ENCODE measurements at regions not wholly inside any gene's neighbourhood (a gene's known extent, or its start where the extent isn't known, plus 50 kb on each side); places are given as distances from the start of the nearest gene placed in this dataset.
A peak's percentile ranks its signal among the peaks of the same experiment; 100 is the strongest.
"Not testable (repeated sequence)": the region's sequence is repeated elsewhere in the genome, so short reads cannot be mapped to it uniquely, and the experiment has no call there.

DNA sequence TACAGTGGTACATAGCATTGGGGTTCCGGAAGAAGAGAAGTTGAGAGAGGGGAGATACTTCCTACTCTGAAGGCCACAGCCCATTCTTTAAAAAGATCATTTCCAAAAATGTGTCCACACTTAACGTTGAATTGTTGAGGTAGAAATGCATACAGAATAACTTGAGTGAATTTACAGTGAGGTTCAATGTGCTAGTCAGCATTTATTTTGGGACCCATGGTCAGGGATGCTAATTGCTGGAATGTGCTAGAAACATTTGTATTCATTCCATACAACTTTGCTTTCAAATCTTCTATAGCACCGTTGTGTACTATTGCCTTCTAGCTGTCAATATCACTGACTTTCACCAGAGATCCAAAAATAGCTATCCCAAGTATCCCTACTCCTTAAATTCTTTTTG is 325.9 kb downstream of the SATB2 start:
- no peak for DNase-seq (ENCODE audit: low read depth)

DNA sequence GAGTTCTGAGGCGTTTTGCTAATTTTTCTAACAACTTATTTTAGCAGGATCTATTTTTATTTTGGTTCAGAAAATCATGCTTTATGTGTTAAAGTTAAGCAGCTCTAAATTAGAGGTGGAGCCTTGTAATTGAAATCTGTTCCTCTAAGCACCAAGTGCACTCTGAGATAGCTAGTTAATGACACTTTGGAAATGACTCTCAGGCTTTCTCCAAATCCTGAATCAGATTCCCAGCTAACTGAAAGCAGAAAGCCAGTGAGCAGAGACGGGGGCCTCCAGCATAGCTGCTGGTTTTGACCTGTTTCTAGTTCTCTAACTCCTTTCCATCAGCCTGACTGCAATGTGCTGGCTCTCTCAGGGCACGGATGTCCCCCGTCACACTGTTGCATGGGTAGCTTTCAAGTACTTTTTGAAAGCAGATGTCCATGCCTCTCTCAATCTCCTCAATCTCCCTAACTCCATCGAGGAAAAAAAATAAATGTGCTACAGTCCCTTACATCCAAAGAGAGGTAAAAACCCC is 326.5 kb downstream of the SATB2 start:
- DNase-seq (ENCODE audit: low read depth), result no peak

GRCh38 chr2:199130501-199130900 is 327.2 kb downstream of the SATB2 start:
- no peak for DNase-seq (ENCODE audit: low read depth)

GRCh38 chr2:199128476-199129229 is 329.1 kb downstream of the SATB2 start:
- no peak for DNase-seq (ENCODE audit: low read depth)

GRCh38 chr2:199119796-199120195 is 337.9 kb downstream of the SATB2 start:
- DNase-seq (ENCODE audit: low read depth), result no peak

- no peak for DNase-seq (ENCODE audit: low read depth)
Measured at GRCh38 chr2:199118673-199119112, 339.0 kb downstream of the SATB2 start.

GRCh38 chr2:199115169-199115568 is 342.6 kb downstream of the SATB2 start:
- DNase-seq (ENCODE audit: low read depth), result no peak

DNA sequence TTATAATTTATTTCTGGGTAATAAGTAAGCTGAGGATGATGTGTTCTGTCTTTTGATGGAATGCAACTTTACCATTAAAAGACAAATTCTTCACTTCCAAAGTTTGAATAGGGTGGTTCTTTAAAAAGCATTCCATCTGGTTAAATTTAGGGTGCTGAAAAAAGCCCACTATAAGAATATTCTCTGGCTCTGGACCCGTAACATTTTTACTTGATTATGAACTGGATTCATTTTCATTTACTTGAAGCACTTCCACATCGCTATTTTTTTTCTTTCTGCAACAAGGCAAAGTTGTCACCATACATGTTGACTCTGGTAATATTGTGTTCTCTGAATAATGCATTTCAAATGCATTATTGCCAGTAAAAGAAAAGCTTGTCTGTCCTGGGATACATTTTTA is 344.6 kb downstream of the SATB2 start:
- no peak for DNase-seq (ENCODE audit: low read depth)

- DNase-seq (ENCODE audit: low read depth), result no peak
Measured at GRCh38 chr2:199111458-199111857, 346.3 kb downstream of the SATB2 start.

DNA sequence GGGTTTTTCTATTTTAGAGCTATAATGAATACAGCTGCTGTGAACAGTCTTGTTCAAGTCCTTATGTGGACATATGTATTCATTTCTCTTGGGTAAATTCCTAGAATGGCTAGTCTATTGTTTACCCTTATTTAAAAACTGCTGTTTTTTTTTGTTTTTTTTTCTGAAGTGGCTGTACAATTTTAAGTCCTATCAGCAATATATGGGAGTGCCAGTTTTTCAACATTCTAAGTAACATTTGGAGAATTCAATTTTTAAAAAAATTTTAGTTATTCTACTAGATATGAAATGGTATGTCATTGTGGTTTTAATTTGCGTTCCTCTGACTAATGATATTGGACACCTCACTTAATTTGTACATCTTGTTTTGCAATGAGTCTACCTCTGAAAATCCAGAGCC is 349.7 kb downstream of the SATB2 start:
- no peak for DNase-seq (ENCODE audit: low read depth)

- DNase-seq (ENCODE audit: low read depth), result no peak
Measured at GRCh38 chr2:199105826-199106225, 351.9 kb downstream of the SATB2 start.

DNA sequence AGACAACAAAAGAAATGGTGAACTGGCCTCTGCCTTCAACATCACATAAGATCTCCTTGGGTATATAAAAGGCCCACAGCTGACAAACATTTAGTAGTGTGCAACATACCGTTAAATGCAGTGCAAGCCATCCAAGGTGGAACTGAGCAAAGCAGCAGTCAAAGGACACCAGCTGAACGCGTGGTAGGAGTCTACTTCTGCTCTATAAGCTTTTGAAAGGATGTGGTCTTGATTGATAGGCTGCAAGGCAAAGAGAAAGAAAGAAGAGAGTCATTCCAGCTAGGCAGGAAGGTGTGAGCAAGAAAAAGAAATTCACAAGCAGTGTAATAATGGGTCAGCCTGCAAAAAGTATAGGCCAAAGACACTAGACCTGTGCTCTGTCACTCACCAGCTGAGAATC is 356.3 kb downstream of the SATB2 start:
- DNase-seq (ENCODE audit: low read depth), result no peak

DNA sequence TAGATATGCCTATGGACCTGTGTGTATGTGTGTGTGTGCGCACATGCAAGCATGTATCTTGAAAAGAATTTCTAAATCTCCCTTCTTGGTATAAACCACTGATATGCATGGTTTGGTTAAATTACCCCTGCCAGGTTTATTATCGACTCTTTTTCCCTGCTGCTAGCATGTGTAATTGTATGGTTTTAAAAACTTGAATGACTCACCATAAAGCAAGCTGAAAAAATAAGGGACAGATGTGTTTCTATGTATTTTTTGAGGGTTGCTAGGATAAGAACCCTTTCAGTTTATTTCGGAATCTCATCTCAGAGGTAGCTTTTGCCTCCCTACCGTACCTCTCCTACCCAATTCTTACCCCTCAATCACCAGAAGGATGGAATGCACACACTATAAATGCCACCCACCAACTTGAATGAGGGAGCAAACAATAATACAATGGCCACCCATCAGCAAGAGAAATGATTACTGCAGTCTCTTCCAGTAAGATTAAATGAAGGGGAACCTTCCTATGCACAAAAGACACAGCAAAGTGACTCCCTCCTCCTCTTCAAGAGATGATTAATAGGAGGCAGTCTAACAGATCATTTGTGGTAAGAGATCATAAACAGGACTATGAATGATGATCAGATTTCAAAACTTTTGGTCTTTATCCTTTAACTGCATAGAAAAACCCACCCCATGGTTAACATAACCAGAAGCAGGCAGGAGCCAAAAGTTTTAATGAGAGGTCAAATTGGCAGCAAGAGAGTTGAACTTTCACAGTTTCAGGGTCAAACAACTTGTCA is 357.2 kb downstream of the SATB2 start:
- peak; percentile 28 for DNase-seq (ENCODE audit: low read depth)

DNA sequence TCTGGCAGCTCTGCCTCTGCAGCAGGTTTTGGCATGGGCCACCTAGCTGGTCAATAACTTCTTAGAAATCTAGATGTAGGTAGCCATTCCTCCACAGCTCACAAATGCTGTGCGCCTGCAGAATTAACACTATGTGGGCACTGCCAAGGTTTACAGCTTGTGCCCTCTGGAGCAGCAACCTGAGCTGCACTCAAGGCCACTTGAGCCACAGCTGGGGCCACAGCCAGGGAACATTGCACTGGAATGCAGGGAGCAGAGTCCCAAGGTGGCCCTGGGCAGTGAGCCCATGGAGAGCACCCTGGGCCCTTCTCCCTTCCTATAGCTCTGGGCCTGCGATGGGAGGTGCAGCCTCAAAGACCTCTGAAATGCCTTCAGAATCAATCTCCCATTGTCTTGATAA is 365.3 kb downstream of the SATB2 start:
- DNase-seq (ENCODE audit: low read depth), result no peak

- no peak for DNase-seq (ENCODE audit: low read depth)
Measured at GRCh38 chr2:199085261-199085660, 372.5 kb downstream of the SATB2 start.

GRCh38 chr2:199070322-199070949 is 387.3 kb downstream of the SATB2 start:
- no peak for DNase-seq (ENCODE audit: low read depth)

DNA sequence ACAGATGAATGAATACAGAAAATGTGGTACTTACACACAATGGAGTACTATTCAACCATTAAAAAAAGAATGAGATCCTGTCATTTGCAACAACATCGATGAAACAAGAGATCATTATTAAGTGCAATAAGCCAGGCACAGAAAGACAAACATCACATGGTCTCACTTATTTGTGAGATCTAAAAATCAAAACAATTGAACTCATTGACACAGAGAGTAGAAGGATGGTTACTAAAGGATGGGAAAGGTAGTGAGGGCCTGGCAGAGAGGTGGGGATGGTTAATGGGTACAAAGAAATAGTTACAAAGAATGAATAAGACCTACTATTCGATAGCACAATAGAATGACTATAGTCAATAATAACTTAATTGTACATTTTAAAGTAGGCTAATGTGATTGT is 393.5 kb downstream of the SATB2 start:
- DNase-seq (ENCODE audit: low read depth), result no peak

DNA sequence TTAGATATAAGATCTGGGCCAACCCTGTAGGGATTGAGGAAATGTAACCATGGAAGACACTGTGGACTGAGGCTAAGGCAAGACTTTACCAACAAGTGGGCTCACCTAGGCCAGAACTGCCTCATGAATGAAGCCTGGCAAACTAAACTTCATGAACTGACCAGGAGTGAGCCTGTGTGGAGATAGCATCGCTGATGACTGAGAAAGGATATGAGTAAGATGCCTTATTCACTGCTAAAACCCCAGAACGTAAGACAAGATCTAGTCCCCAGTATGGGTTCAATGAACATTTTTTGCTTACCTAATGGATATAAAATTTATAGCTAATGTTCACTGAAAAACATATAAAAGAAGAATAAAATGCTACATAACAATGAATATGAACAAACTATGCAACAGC is 399.8 kb downstream of the SATB2 start:
- DNase-seq (ENCODE audit: low read depth), result no peak

GRCh38 chr2:199055336-199055735 is 402.4 kb downstream of the SATB2 start:
- DNase-seq (ENCODE audit: low read depth), result no peak

GRCh38 chr2:199042660-199043379 is 414.9 kb downstream of the SATB2 start:
- DNase-seq (ENCODE audit: low read depth), result no peak

DNA sequence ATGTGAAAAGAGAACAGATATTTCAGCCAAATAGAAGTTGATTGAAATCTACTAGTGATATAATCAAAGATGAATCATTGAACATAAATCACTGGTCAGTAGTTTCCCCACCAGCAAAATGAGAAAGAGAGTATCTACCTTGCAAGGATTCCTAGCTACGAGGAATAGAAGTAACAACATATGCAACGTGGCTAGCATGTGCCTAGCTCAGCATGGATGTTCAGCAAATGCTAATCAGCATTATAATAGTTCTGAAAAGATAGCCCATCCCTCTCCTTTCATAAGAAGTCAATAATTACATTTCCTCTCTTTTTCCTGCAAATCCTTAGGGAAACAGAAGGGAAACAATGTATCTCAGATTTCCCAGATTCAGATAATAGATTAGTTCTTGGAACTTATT is 417.2 kb downstream of the SATB2 start:
- no peak for DNase-seq (ENCODE audit: low read depth)

GRCh38 chr2:199033761-199034160 is 424.0 kb downstream of the SATB2 start:
- not testable (repeated sequence) for DNase-seq (ENCODE audit: low read depth)
